ENCODE measurements at regions not wholly inside any gene's neighbourhood (a gene's known extent, or its start where the extent isn't known, plus 50 kb on each side); places are given as distances from the start of the nearest gene placed in this dataset.
"Not testable (repeated sequence)": the region's sequence is repeated elsewhere in the genome, so short reads cannot be mapped to it uniquely, and the experiment has no call there.

- TF ChIP-seq TCF4 (CRISPR knock-in tag; IDR thresholded peaks at IDR 0.05; ENCODE audit: borderline replicate concordance) (no peak), TSHZ2 (CRISPR knock-in tag; IDR thresholded peaks at IDR 0.05) (no peak), ZNF70 (CRISPR knock-in tag; IDR thresholded peaks at IDR 0.05) (no peak), CREB5 (CRISPR knock-in tag; IDR thresholded peaks at IDR 0.05; ENCODE audit: low read depth) (no peak), BACH2 (CRISPR knock-in tag; IDR thresholded peaks at IDR 0.05; ENCODE audit: borderline replicate concordance) (no peak)
Observed at GRCh38 chr3:174581558-174581957, 277.6 kb upstream of the NAALADL2 start (continued).

DNA sequence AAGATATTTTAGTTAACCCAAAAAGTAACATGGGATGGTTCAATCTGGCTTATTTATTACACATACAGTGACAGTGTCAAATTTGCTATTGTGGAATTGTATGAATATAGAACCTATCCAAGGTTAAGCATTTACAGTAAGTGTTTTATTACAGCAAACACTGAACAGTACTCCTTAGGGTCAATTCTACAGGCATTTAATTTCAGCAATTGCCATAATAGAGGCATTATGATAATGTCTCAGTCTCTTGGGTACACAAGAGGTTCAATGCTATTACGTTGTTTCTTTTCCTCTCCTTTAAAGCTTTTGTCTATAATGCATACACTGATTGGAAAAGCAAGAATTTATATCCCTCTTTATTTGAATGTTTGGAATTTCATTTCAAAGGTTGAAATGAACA is 275.7 kb upstream of the NAALADL2 start:
- no peak for TF ChIP-seq BACH2 (CRISPR knock-in tag; IDR thresholded peaks at IDR 0.05; ENCODE audit: borderline replicate concordance)
- TF ChIP-seq ZNF70 (CRISPR knock-in tag; IDR thresholded peaks at IDR 0.05), result no peak
- no peak for TF ChIP-seq ZFP3 (CRISPR knock-in tag; IDR thresholded peaks at IDR 0.05)
- no peak for TF ChIP-seq ARNTL (CRISPR knock-in tag; IDR thresholded peaks at IDR 0.05; ENCODE audit: borderline replicate concordance, low read depth)
- TF ChIP-seq TCF4 (CRISPR knock-in tag; IDR thresholded peaks at IDR 0.05; ENCODE audit: borderline replicate concordance), result no peak
- no peak for TF ChIP-seq TSHZ2 (CRISPR knock-in tag; IDR thresholded peaks at IDR 0.05)
- ATAC-seq, result no peak

DNA sequence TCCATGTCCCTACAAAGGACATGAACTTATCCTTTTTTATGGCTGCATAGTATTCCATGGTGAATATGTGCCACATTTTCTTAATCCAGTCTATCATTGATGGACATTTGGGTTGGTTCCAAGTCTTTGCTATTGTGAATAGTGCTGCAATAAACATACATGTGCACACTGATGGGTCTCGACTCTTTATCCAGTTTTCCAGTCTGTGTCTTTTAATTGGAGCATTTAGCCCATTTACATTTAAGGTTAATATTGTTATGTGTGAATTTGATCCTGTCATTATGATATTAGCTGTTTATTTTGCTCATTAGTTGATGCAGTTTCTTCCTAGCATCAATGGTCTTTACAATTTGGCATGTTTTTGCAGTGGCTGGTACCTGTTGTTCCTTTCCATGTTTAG is 272.0 kb upstream of the NAALADL2 start:
- not testable (repeated sequence) for ATAC-seq

DNA sequence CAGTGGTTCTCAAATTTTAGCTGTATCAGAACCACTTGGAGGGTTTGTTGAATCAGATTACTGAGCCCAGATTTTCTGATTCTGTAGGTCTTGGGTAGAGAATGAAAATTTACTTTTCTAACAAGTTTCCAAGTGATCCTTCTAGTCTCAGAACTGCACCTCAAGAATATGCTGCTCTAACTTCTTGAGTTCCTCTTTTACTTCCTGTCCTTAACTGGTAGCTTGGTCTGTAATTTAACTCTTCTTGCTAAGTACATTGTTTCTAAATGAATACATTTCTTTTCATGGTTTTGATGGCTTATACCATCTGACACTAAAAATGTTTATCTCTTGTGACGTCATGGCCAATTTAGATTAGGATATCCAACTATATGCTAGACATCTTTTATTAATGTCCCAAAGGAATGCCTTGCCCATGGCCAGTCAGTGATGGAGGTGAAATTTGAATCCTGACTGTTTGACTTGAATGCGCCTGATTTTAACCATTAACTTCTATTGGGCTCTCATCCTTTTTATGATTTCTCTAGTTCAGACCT is 262.6 kb upstream of the NAALADL2 start:
- no peak for TF ChIP-seq PPARA (CRISPR knock-in tag; IDR thresholded peaks at IDR 0.05; ENCODE audit: borderline replicate concordance)

DNA sequence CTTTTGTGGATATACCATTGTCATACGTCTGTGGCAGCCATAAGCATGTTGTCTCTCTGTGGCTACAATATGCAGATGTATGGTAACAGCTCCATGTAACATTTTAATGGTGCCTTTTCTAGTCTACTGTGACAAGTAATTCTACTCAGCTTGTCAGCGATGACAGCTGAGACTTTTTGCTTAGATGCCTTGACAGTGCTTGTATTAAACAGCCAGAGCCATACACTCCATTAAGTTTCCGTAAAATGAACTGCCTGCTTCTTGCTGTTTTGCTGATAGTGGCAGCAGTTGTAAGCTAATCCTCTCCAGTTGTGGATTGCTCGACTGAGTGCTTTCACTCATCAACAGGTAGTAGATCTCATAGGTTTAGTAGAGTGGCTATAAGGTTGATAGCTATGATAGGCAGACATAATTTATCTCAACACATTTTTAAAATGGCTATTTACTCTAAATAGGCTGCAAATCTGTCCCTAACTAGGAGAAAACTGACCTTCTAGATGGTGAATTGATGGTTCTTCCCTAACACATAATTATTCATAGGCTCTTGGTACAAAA is 260.2 kb upstream of the NAALADL2 start:
- no peak for ATAC-seq
- no peak for TF ChIP-seq GLIS3 (CRISPR knock-in tag; IDR thresholded peaks at IDR 0.05)
- no peak for TF ChIP-seq ESRRG (CRISPR knock-in tag; IDR thresholded peaks at IDR 0.05)
- no peak for TF ChIP-seq TOX (CRISPR knock-in tag; IDR thresholded peaks at IDR 0.05; ENCODE audit: borderline replicate concordance)
- no peak for TF ChIP-seq ZNF565 (CRISPR knock-in tag; conservative IDR thresholded peaks at IDR 0.05; ENCODE audit: low read depth)
- TF ChIP-seq SNAI2 (CRISPR knock-in tag; IDR thresholded peaks at IDR 0.05), result no peak
- TF ChIP-seq CREB5 (CRISPR knock-in tag; IDR thresholded peaks at IDR 0.05; ENCODE audit: low read depth), result no peak
- TF ChIP-seq OSR1 (CRISPR knock-in tag; IDR thresholded peaks at IDR 0.05), result no peak
- no peak for TF ChIP-seq CSDC2 (CRISPR knock-in tag; IDR thresholded peaks at IDR 0.05)
- TF ChIP-seq ARNTL (CRISPR knock-in tag; IDR thresholded peaks at IDR 0.05; ENCODE audit: borderline replicate concordance, low read depth), result no peak

More for the DNA sequence above, 262.6 kb upstream of the NAALADL2 start:
- ATAC-seq, result no peak

- ATAC-seq, result no peak; the same call in 2 of the 3 replicates
- TF ChIP-seq TCF4 (CRISPR knock-in tag; IDR thresholded peaks at IDR 0.05; ENCODE audit: borderline replicate concordance), result no peak
- TF ChIP-seq PATZ1 (CRISPR knock-in tag; IDR thresholded peaks at IDR 0.05; ENCODE audit: borderline replicate concordance), result no peak
- no peak for TF ChIP-seq ARNTL (CRISPR knock-in tag; IDR thresholded peaks at IDR 0.05; ENCODE audit: borderline replicate concordance, low read depth)
- TF ChIP-seq BACH2 (CRISPR knock-in tag; IDR thresholded peaks at IDR 0.05; ENCODE audit: borderline replicate concordance), result no peak
- no peak for TF ChIP-seq ZNF8 (CRISPR knock-in tag; IDR thresholded peaks at IDR 0.05)
- TF ChIP-seq ISL1 (CRISPR knock-in tag; IDR thresholded peaks at IDR 0.05), result no peak
- TF ChIP-seq CREB5 (CRISPR knock-in tag; IDR thresholded peaks at IDR 0.05; ENCODE audit: low read depth), result no peak
- no peak for TF ChIP-seq GLIS3 (CRISPR knock-in tag; IDR thresholded peaks at IDR 0.05)
- TF ChIP-seq PPARA (CRISPR knock-in tag; IDR thresholded peaks at IDR 0.05; ENCODE audit: borderline replicate concordance), result no peak
Observed at GRCh38 chr3:174613173-174613572, 246.0 kb upstream of the NAALADL2 start.
